HepG2 (cell line): ENCODE measurements at regions not wholly inside any gene's neighbourhood (a gene's known extent, or its start where the extent isn't known, plus 50 kb on each side); places are given as distances from the start of the nearest gene placed in this dataset.

ENCODE experiments used
- ATAC-seq: fragments of 200-7000 bp; cut with Tn5 transposase; 3 replicates; pipeline ENCODE4 v1.9.1; 2020; ENCODE audit warnings: mild to moderate bottlenecking, moderate library complexity
- BruUV-seq: library from RNA; stranded (reverse); fragments of 400-500 nt; replicated peaks from 2 replicates; lab custom pipeline; 2021; lab: Mats Ljungman, UMichigan
- CTCF ChIA-PET: fragments of 300-600 bp; formaldehyde crosslinking; extraction: SDS; loops from one replicate; lab custom pipeline; 2021; ENCODE audit warnings: low total read pairs, inconsistent platforms, low intra/inter-chr PET ratio; lab: Yijun Ruan, JAX
- POLR2A ChIA-PET: fragments of 350-600 bp; sonication (Branson Sonifier 250); formaldehyde crosslinking; loops from one replicate; lab custom pipeline; 2020; ENCODE audit warnings: antibody characterized with exemption, inconsistent platforms; lab: Yijun Ruan, JAX
- DNase-seq: peaks from one replicate; pipeline ENCODE4 v3.0.0-alpha.2; 2015; ENCODE audit warnings: low spot score
- FAIRE-seq: peaks from 3 replicates; lab custom pipeline; 2011; peaks lifted over from hg19 to GRCh38; lab: Jason Lieb, UNC
- H2AFZ ChIP-seq: one replicate; pipeline ENCODE4 v1.6.1; 2011; ENCODE audit warnings: low read length, inconsistent platforms
- H3K27ac ChIP-seq: fragments of 300-600 bp; 3 replicates; pipeline ENCODE4 v1.8.0; 2011; ENCODE audit warnings: mixed run types, mild to moderate bottlenecking, mixed read lengths, low read length, inconsistent platforms; ENCODE audit not compliant: insufficient read depth; ENCODE audit errors: extremely low read length
- H3K27me3 ChIP-seq, 2 experiments: fragments of 200-600 bp in 1 of 2; 2 replicates in 1 of 2; 3 replicates in 1 of 2; pipeline versions ENCODE4 v1.6.0 to v1.8.0; 2011; ENCODE audit warnings: low read length in 2 of 2, mild to moderate bottlenecking in 2 of 2, moderate library complexity in 2 of 2, inconsistent platforms in 1 of 2; ENCODE audit not compliant: insufficient read depth in 2 of 2, control insufficient read depth in 1 of 2
- H3K36me3 ChIP-seq, 2 experiments: fragments of 200-600 bp in 1 of 2; replicated peaks in 1 of 2; 2 replicates in 1 of 2; 3 replicates in 1 of 2; pipeline versions ENCODE4 v1.5.1 to v1.8.0; 2011; ENCODE audit warnings: low read length in 2 of 2, inconsistent platforms in 1 of 2; ENCODE audit not compliant: insufficient read depth in 2 of 2, control insufficient read depth in 1 of 2
- H3K4me1 ChIP-seq: 2 replicates; pipeline ENCODE4 v1.5.1; 2012; ENCODE audit warnings: low read length, inconsistent platforms; ENCODE audit not compliant: insufficient read depth
- H3K4me2 ChIP-seq: 2 replicates; pipeline ENCODE4 v1.6.0; 2011; ENCODE audit warnings: low read depth, low read length, inconsistent platforms
- H3K4me3 ChIP-seq, 3 experiments: fragments of 200-600 bp in 1 of 3; sonication (generic), shearing (Covaris generic) in 1 of 3; replicated peaks in 1 of 3; 2 replicates each; pipeline ENCODE4 v1.5.1; 2011 to 2016; ENCODE audit warnings: low read length in 3 of 3, inconsistent platforms in 2 of 3, low read depth in 2 of 3, mild to moderate bottlenecking in 2 of 3, control low read depth in 1 of 3, mixed read lengths in 1 of 3; ENCODE audit not compliant: insufficient read depth in 1 of 3
- H3K79me2 ChIP-seq: one replicate; pipeline ENCODE4 v1.6.1; 2011; ENCODE audit warnings: low read length, inconsistent platforms; ENCODE audit not compliant: insufficient read depth
- H3K9ac ChIP-seq: 2 replicates; pipeline ENCODE4 v1.6.0; 2011; ENCODE audit warnings: mild to moderate bottlenecking, low read depth, low read length, inconsistent platforms; ENCODE audit not compliant: insufficient read depth
- H3K9me3 ChIP-seq: 2 replicates; pipeline ENCODE4 v1.5.1; 2012; ENCODE audit warnings: mild to moderate bottlenecking, low read length
- H4K20me1 ChIP-seq: 2 replicates; pipeline ENCODE4 v1.6.0; 2011; ENCODE audit warnings: inconsistent platforms, mild to moderate bottlenecking, low read length, moderate library complexity; ENCODE audit not compliant: insufficient read depth
- ATF7 ChIP-seq, 2 experiments: fragments of 450-650 bp in 1 of 2; sonication (generic) in 1 of 2; formaldehyde crosslinking in 1 of 2; IDR thresholded peaks; 2 replicates each; pipeline versions ENCODE4 v1.4.0 to v1.6.1; 2016 to 2020; ENCODE audit warnings: antibody characterized with exemption in 1 of 2, mild to moderate bottlenecking in 1 of 2, missing genetic modification reagents in 1 of 2
- CEBPB ChIP-seq: IDR thresholded peaks from 2 replicates; pipeline ENCODE4 v1.6.1; 2011; ENCODE audit warnings: low read depth, low read length, improper control_type of control experiment, borderline replicate concordance
- CEBPG ChIP-seq: IDR thresholded peaks from 2 replicates; pipeline ENCODE4 v1.6.1; 2016
- FOXJ3 ChIP-seq: sonication (generic); formaldehyde crosslinking; IDR thresholded peaks from 2 replicates; pipeline ENCODE4 v1.4.0; 2020; ENCODE audit warnings: missing genetic modification reagents, mild to moderate bottlenecking, borderline replicate concordance
- KAT2B ChIP-seq: fragments of 150-350 bp; IDR thresholded peaks from 2 replicates; pipeline ENCODE4 v1.6.1; 2014; ENCODE audit warnings: low read depth, low read length, borderline replicate concordance
- NFE2 ChIP-seq: sonication (generic); formaldehyde crosslinking; IDR thresholded peaks from 2 replicates; pipeline ENCODE4 v1.4.0; 2020; ENCODE audit warnings: missing genetic modification reagents
- REL ChIP-seq: sonication (generic); formaldehyde crosslinking; conservative IDR thresholded peaks from 2 replicates; pipeline ENCODE4 v1.8.0; 2022; ENCODE audit warnings: mild to moderate bottlenecking, missing genetic modification reagents, moderate library complexity
- ZFP36 ChIP-seq: fragments of 150-350 bp; IDR thresholded peaks from 2 replicates; pipeline ENCODE4 v1.6.1; 2018; ENCODE audit warnings: borderline replicate concordance, low read length, low read depth; ENCODE audit not compliant: partially characterized antibody
- ZMAT3 ChIP-seq: sonication (generic); formaldehyde crosslinking; conservative IDR thresholded peaks from 2 replicates; pipeline ENCODE4 v1.7.0; 2021; ENCODE audit warnings: missing genetic modification reagents
- ZNF318 ChIP-seq: sonication (generic); formaldehyde crosslinking; IDR thresholded peaks from 2 replicates; pipeline ENCODE4 v1.4.0; 2020; ENCODE audit warnings: mild to moderate bottlenecking, missing genetic modification reagents
- ZNF558 ChIP-seq: sonication (generic); formaldehyde crosslinking; IDR thresholded peaks from 2 replicates; pipeline ENCODE4 v1.9.0; 2022; ENCODE audit warnings: mild to moderate bottlenecking, missing genetic modification reagents, borderline replicate concordance
- WGBS: methylation state at CpG from one replicate; pipeline ENCODE4 v1.1.6; 2017; ENCODE audit warnings: low lambda C conversion rate; 5-methylcytosine and 5-hydroxymethylcytosine counted together
- in situ Hi-C: cut with HindIII; loops from 2 replicates; pipeline ENCODE4 v1.10.0; 2017; ENCODE audit warnings: low pct_unique_long_range_greater_than_20kb; ENCODE audit not compliant: extremely low pct_ligation_motif_present
- intact Hi-C: fragments of 100-400 bp; cut with micrococcal nuclease; formaldehyde crosslinking; loops from one replicate; pipeline ENCODE4 v1.10.0; 2022; ENCODE audit not compliant: unreplicated experiment

GRCh38 chr20:56815796-56816195 lies 186.7 kb downstream of the TFAP2C start:
- no peaks in the 10 kb centered on the region for H4K20me1 ChIP-seq
- ChIA-PET CTCF (no interaction called here), POLR2A (no interaction called here)
- FAIRE-seq = no peak
- 46% methylated on average over 6 of the region's 6 CpGs for WGBS
- no peak overlapping the region for H3K4me3 ChIP-seq
- no peaks in the 10 kb centered on the region for H3K9me3 ChIP-seq
- in situ Hi-C loops (no loop called here), intact Hi-C loops (no loop called here)
- BruUV-seq = no TSS peak
- peaks cover 4 to 23% of the 10 kb centered on the region in 2 experiments; a peak in 3 of 5 replicates for H3K27me3 ChIP-seq
- no peak overlapping the region for H3K27ac ChIP-seq
- no peak for DNase-seq
- no peaks in the 10 kb centered on the region for H3K36me3 ChIP-seq
- H3K79me2 ChIP-seq = no peaks in the 10 kb centered on the region
- ATAC-seq = no peak
- H2AFZ ChIP-seq = no peak overlapping the region
- H3K4me2 ChIP-seq = no peak overlapping the region
- H3K9ac ChIP-seq = no peak overlapping the region
- no peaks in the 10 kb centered on the region for H3K4me1 ChIP-seq
- TF ChIP-seq FOXJ3 (CRISPR knock-in tag) = no peak

GRCh38 chr20:56816349-56816748 lies 187.2 kb downstream of the TFAP2C start:
- ATAC-seq (no peak), FAIRE-seq (no peak), DNase-seq (no peak)
- BruUV-seq = no TSS peak
- no peaks in the 10 kb centered on the region for H3K4me1 ChIP-seq
- no peak for TF ChIP-seq ZFP36
- TF ChIP-seq KAT2B = no peak
- TF ChIP-seq ZMAT3 = no peak
- no peak for TF ChIP-seq REL (CRISPR knock-in tag)
- TF ChIP-seq ATF7 (IDR thresholded peaks at IDR 0.05) = peak; percentile 76
- no peak for TF ChIP-seq ATF7 (CRISPR knock-in tag; IDR thresholded peaks at IDR 0.05)
- peak; percentile 91 for TF ChIP-seq CEBPB
- no peak for TF ChIP-seq NFE2 (CRISPR knock-in tag)
- 0 out of 2 replicates have a peak, but pooled peaks have one; percentile 4 for TF ChIP-seq CEBPG
- no peak for TF ChIP-seq ZNF558 (CRISPR knock-in tag)
- TF ChIP-seq ZNF318 = no peak
- in situ Hi-C loops = no loop called here
- H2AFZ ChIP-seq = no peak overlapping the region
- WGBS = 14% methylated on average over 7 of the region's 7 CpGs
- no peaks in the 10 kb centered on the region for H3K79me2 ChIP-seq
- no peak overlapping the region for H3K4me2 ChIP-seq
- no peak overlapping the region for H3K4me3 ChIP-seq
- intact Hi-C loops = no loop called here
- no peak overlapping the region for H3K9ac ChIP-seq
- H3K27me3 ChIP-seq = peaks cover 4 to 21% of the 10 kb centered on the region in 2 experiments; a peak in 3 of 5 replicates
- ChIA-PET CTCF (no interaction called here), POLR2A (no interaction called here)
- H3K36me3 ChIP-seq = no peaks in the 10 kb centered on the region
- H4K20me1 ChIP-seq = no peaks in the 10 kb centered on the region
- no peak overlapping the region for H3K27ac ChIP-seq
- H3K9me3 ChIP-seq = no peaks in the 10 kb centered on the region
